Suppressor macrophage (primary cell): ENCODE measurements at regions not wholly inside any gene's neighbourhood (a gene's known extent, or its start where the extent isn't known, plus 50 kb on each side); places are given as distances from the start of the nearest gene placed in this dataset.

Source experiments
- DNase-seq, 4 experiments: peaks; one replicate each; pipeline ENCODE4 v3.0.0-alpha.2; 2020 to 2022

GRCh38 chr3:152719264-152719663 is 115.7 kb upstream of the P2RY1 start:
- peak in 2 of 4 experiments; percentile 65 to 68 for DNase-seq

GRCh38 chr3:152720951-152721718 is 113.8 kb upstream of the P2RY1 start:
- no peak for DNase-seq

- no peak for DNase-seq
These were observed 110.7 kb upstream of the P2RY1 start for GRCh38 chr3:152724270-152724669.

GRCh38 chr3:152728231-152728980 is 106.5 kb upstream of the P2RY1 start:
- DNase-seq, result no peak

GRCh38 chr3:152729906-152730305 is 105.0 kb upstream of the P2RY1 start:
- peak in 2 of 4 experiments; percentile 10 to 13 for DNase-seq

DNA sequence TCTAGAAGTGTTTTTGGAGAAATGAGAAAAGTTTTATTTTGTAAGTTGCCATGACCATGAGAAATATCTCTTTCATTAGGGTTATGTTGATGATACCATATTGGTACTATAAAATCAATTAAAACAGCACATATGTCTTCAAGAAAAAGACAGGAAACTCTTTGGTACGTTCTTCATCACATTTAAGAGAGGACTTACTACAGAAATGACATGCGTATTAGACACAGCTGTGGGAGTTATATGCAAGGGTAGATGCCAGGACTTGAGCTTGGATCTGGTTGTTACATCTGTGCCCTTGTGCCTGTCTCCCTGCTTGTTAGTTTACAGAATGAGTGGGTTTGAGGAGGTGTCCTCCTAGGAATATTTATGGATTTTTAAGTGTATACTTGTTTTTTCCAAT is 103.4 kb upstream of the P2RY1 start:
- no peak for DNase-seq

DNA sequence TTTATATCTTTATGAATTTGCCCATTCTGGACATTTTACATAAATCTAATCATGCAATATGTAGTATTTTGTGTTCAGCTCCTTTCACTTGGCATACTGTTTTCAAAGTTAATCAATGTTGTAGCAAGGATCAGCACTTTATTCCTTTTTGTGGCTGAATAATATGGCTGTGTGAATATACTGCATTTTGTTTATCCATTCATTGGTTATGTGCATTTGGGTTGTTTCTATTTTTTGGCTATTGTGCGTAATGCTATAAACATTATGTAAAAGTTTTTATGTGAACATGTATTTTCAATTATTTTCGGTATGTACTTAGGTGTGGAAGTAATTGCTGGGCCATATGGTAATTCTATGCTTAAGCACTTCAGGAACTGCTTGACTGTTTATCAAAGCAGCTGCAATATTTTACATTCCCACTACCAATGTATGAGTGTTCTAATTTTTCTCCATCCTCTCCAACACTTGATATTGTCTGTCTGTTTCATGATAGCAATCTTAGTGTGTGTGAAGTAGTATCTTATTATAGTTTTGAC is 101.3 kb upstream of the P2RY1 start:
- DNase-seq, result no peak

GRCh38 chr3:152737021-152737908 is 97.7 kb upstream of the P2RY1 start:
- DNase-seq, result peak; percentile 7 to 34 (median 20)

DNA sequence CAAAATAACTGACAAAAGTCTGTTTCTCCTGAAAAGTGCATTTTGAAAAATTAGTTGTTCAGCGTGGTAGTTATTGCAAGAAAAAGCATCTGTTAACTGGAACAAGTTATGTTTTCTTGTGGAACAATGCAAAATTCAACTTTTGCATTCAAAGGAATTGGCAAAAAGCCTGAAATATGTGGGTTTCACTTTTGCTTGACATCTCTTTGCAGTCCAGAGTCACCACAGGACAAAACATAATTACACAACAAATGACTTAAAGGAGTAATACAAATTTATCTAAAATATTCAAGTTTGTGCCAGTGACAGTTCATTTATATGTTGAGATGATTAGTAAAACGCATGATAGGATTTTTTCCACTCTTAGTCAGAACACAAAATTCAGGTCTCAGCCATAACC is 96.3 kb upstream of the P2RY1 start:
- DNase-seq, result peak in 3 of 4 experiments; percentile 4 to 35 (median 30)

- DNase-seq, result peak in 3 of 4 experiments; percentile 21 to 39 (median 39)
These were observed 92.3 kb upstream of the P2RY1 start for GRCh38 chr3:152742368-152743347.

GRCh38 chr3:152745646-152746045 is 89.3 kb upstream of the P2RY1 start:
- no peak for DNase-seq

GRCh38 chr3:152754303-152754702 is 80.6 kb upstream of the P2RY1 start:
- no peak for DNase-seq

DNA sequence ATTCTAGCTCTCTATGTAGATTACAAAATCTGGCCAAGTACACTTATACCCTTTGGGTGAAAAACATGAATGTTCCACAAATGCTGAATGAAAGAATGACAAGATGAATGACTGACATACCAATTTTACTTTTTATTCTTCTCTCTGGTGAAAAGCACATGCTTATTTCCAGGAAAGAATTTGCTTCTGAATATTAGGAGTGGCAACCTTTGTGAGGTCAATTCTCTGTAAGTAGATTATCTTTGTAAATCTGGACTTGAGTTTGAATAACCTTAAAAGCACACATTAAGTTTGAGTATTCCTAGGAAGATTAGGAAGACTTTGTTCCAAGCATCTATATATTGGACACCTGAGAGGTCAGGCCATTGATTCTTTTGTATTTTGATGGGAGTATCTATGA is 78.1 kb upstream of the P2RY1 start:
- no peak for DNase-seq

GRCh38 chr3:152760024-152760563 is 74.8 kb upstream of the P2RY1 start:
- DNase-seq, result no peak

DNA sequence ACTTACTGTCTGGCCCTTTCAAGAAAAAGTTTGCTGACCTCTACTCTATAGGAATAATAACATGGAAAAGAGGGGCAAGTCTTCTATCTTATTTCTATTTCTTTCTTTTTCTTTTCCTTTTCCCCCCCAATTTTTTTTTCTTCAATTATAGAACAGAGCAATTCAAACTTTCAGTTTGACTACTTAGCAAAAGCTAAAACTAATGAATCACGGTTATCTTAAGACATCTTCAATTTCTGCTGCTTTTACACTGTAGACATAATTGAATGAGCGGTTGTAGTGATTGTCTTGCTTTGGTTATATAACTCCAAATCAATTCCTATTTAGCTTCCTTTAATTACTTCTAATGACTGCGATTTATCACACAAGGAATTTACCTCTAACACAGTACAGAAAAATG is 74.3 kb upstream of the P2RY1 start:
- DNase-seq, result no peak

GRCh38 chr3:152768478-152768877 is 66.5 kb upstream of the P2RY1 start:
- no peak for DNase-seq

DNA sequence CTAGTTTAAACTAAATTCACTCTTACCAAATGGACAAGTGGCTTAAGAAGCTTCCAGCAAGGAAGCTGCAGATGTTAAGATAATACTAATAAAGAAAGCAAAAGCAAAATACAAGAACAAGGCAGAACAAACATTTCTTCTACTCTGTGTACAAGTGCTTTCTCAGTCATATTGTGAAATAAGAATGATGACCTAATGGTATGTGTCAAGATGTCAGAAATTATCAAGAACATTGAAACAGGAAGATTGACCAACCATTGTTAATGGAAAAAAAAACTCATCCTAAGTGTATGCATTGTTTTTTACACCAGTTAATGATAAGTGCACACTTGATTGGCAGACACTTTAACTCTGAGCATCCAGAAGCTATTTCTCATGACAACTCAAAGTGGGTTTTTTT is 65.4 kb upstream of the P2RY1 start:
- DNase-seq, result peak in 3 of 4 experiments; percentile 8 to 84 (median 78)

DNA sequence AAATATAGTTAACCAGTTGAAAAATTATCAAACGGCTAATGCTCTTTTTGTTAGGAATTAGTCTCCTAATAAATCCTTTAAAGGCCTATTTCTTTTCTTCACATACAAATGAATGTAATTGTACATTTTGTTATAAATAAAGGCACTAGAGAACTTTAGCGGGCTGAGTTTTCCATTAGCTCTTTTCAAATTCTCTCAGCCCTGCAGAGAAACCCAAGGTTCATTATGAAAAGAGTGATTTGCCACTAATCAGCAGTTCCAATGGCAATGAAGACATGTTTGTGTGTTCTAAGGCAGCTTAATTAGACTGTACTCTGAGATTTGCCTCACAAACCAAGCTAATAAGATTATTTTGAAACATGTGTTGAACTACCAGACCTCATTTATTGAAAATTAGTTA is 64.6 kb upstream of the P2RY1 start:
- no peak for DNase-seq

DNA sequence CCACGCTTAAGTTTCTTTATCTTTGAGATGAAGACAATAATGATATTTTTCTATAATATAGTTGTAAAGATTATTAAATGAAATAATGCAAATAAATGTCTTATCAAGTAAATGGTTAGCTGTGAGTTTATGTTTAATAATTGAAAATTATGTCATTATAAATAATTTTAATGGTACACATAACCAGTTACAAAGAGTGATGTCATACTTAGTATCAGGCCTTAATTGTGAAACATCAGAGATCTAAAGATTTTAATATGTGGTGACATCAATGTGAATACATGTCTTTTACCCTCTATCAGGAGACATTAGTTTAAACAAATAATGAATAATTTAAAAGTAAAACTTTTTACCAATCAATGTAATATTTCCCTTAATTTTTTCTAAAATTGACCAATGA is 63.8 kb upstream of the P2RY1 start:
- no peak for DNase-seq

GRCh38 chr3:152772674-152773225 is 62.2 kb upstream of the P2RY1 start:
- no peak for DNase-seq

DNA sequence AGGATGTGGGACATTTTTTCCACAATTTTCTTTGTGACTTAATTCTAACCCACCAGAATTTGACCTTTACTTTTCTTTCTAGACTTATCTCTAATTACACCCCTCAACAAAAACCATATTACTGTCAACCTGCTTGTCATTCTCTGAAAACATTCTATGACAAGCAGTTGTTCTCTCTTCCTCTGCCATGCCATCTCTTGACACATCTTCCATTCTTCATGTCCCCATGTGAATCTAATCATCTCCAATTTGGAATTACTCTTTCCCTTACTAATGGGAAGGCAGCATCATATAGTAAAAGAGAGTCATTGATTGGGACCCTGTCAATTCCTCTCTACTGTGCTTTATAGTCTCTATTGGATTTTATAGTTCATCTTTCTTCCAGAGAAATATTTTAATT is 61.3 kb upstream of the P2RY1 start:
- no peak for DNase-seq
